ENCODE measurements at regions not wholly inside any gene's neighbourhood (a gene's known extent, or its start where the extent isn't known, plus 50 kb on each side); places are given as distances from the start of the nearest gene placed in this dataset.

DNA sequence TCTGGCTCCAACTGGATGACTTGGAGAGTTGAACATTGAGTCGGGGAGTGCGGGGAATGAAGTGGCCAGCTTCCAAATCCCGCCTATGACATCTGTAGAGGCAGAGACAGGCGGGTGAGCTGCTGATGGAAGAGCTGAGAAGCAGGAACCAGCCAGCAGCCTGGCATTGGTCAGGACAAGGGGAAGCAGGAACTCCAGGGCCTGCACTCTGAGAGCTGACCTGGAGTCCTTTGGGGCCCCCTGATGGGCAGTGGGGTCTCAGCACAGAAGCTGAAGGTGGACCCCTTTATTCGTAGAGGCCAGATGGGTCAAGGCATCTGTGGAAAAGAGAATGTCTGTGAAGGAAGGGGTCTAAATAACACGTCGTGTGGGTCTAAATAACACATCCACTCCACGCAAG is 57.0 kb downstream of the SEC61G start:
- Mint-ChIP-seq H3K4me3 (ENCODE audit: unreplicated experiment) (no peak overlapping the region), H3K36me3 (ENCODE audit: low read depth) (no peaks in the 10 kb centered on the region), H3K27ac (ENCODE audit: unreplicated experiment) (no peak overlapping the region)

DNA sequence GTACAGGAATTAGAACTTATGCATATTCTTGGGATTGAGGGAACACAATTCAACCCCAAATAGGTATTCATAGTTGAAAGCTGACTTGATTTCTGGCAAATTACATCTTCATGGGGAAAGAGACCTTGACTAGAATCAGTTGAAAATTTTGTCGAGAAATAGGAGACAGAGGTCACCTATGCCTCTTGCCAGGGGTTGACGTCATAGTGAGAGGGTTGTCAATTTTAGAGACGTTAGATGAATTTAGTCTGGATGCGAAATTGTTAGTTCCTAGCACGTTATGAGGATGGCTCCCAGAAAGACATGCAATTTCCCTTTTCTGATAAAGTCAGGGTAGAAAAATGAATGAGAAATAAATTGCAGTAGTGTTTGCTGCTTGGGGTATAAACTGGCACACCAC is 59.3 kb downstream of the SEC61G start:
- Mint-ChIP-seq H3K9me3 (ENCODE audit: low read depth) (no peaks in the 10 kb centered on the region), H3K27me3 (ENCODE audit: low read depth) (peaks cover 7% of the 10 kb centered on the region), H3K4me1 (ENCODE audit: low read depth) (no peaks in the 10 kb centered on the region), H3K4me3 (ENCODE audit: unreplicated experiment) (no peak overlapping the region), H3K36me3 (ENCODE audit: low read depth) (no peaks in the 10 kb centered on the region), H3K27ac (ENCODE audit: unreplicated experiment) (no peak overlapping the region)
- TF ChIP-seq, protein P1, sequence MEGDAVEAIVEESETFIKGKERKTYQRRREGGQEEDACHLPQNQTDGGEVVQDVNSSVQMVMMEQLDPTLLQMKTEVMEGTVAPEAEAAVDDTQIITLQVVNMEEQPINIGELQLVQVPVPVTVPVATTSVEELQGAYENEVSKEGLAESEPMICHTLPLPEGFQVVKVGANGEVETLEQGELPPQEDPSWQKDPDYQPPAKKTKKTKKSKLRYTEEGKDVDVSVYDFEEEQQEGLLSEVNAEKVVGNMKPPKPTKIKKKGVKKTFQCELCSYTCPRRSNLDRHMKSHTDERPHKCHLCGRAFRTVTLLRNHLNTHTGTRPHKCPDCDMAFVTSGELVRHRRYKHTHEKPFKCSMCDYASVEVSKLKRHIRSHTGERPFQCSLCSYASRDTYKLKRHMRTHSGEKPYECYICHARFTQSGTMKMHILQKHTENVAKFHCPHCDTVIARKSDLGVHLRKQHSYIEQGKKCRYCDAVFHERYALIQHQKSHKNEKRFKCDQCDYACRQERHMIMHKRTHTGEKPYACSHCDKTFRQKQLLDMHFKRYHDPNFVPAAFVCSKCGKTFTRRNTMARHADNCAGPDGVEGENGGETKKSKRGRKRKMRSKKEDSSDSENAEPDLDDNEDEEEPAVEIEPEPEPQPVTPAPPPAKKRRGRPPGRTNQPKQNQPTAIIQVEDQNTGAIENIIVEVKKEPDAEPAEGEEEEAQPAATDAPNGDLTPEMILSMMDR (IDR thresholded peaks at IDR 0.05), result no peak
- no peak for DNase-seq (ENCODE audit: low spot score)

More for the DNA sequence above, 57.0 kb downstream of the SEC61G start:
- TF ChIP-seq, protein P1 (IDR thresholded peaks at IDR 0.05), result no peak
- DNase-seq (ENCODE audit: low spot score), result no peak
- Mint-ChIP-seq H3K9me3 (ENCODE audit: low read depth) (no peaks in the 10 kb centered on the region), H3K27me3 (ENCODE audit: low read depth) (peaks cover 7% of the 10 kb centered on the region), H3K4me1 (ENCODE audit: low read depth) (peaks cover 4% of the 10 kb centered on the region)

DNA sequence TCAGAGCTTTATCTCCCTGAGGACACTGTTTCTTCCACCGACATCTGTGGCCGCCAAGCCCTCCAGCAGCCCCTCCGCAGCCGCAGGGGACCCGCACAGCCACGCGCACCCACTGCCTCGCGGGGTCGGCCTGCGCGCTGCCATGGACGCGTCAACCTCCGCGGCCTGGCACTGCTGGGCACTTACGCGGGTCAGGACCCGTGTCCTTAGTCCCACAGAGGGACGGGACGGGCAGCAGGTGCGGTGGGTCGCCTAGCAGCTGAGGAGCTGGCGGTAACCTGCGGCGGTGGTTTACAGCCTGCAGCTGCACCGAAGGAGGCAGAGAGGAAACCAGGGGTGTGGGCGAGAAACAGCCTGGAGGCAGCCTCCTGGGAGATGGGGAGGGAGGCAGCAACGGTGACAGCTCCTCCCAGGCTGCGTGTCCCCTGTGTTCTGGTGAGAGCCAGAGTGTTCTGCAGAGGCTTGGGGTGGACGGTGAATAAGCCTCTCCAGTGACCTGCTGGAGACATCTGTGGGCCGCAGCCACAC is 61.3 kb downstream of the SEC61G start:
- TF ChIP-seq, protein P1 (IDR thresholded peaks at IDR 0.05), result no peak

DNA sequence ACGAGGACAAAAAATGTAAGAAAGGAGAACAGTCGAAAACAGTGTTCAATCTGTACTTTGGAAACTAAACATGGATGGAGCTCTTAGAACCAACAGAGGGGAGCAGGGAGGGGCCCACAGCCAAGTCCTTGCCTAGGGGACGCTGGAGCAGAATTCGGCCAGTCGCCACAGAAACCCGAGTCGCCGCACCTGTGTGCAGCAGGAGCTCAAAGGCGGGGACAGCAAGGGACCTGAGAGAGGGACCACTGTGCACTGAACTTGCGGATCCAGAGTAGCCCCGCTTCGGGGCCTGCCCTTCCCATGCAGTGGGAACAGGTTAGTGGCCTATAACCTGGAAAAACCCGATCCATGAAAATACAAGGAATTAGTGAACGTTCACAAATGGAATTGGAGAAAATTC is 68.1 kb downstream of the SEC61G start:
- no peaks in the 10 kb centered on the region for H3K36me3 Mint-ChIP-seq (ENCODE audit: low read depth)
- H3K9me3 Mint-ChIP-seq (ENCODE audit: low read depth), result no peaks in the 10 kb centered on the region
- no peak for DNase-seq (ENCODE audit: low spot score)
- H3K4me1 Mint-ChIP-seq (ENCODE audit: low read depth), result no peaks in the 10 kb centered on the region
- TF ChIP-seq, protein P1 (IDR thresholded peaks at IDR 0.05), result no peak
- no peak overlapping the region for H3K27ac Mint-ChIP-seq (ENCODE audit: unreplicated experiment)
- H3K4me3 Mint-ChIP-seq (ENCODE audit: unreplicated experiment), result no peak overlapping the region
- H3K27me3 Mint-ChIP-seq (ENCODE audit: low read depth), result peaks cover 10% of the 10 kb centered on the region

More for the DNA sequence above, 61.3 kb downstream of the SEC61G start:
- DNase-seq (ENCODE audit: low spot score), result no peak
- Mint-ChIP-seq H3K36me3 (ENCODE audit: low read depth) (no peaks in the 10 kb centered on the region), H3K9me3 (ENCODE audit: low read depth) (no peaks in the 10 kb centered on the region), H3K4me1 (ENCODE audit: low read depth) (no peaks in the 10 kb centered on the region), H3K27me3 (ENCODE audit: low read depth) (peaks cover 3% of the 10 kb centered on the region), H3K27ac (ENCODE audit: unreplicated experiment) (no peak overlapping the region), H3K4me3 (ENCODE audit: unreplicated experiment) (no peak overlapping the region)

DNA sequence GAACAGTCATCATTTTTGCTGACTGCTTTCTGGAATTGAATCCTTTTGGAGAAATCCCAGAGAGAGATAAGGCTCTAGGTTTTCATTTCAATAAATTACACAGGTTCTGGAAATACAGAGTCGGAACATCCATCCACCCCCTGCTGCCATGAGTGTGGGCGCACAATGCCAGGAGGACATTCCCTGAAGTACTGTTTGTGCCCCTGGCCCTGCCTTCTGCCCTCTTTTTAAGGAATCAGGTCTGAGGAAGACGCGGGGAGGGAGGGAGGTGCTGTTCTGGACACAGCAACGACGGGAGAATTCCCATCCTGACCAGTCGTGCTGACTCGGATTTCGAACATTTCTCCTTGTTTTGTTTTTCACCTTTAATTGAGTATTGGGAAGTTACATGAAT is 69.0 kb downstream of the SEC61G start:
- H3K4me3 Mint-ChIP-seq (ENCODE audit: unreplicated experiment), result no peak overlapping the region
- TF ChIP-seq, protein P1 (IDR thresholded peaks at IDR 0.05), result no peak
- H3K36me3 Mint-ChIP-seq (ENCODE audit: low read depth), result no peaks in the 10 kb centered on the region
- H3K27me3 Mint-ChIP-seq (ENCODE audit: low read depth), result peaks cover 10% of the 10 kb centered on the region
- H3K27ac Mint-ChIP-seq (ENCODE audit: unreplicated experiment), result no peak overlapping the region
- no peaks in the 10 kb centered on the region for H3K4me1 Mint-ChIP-seq (ENCODE audit: low read depth)
- no peaks in the 10 kb centered on the region for H3K9me3 Mint-ChIP-seq (ENCODE audit: low read depth)
- no peak for DNase-seq (ENCODE audit: low spot score)

All from chondrocyte (in vitro differentiated cells).